Spleen (tissue), 11 donors: ENCODE measurements at regions not wholly inside any gene's neighbourhood (a gene's known extent, or its start where the extent isn't known, plus 50 kb on each side); places are given as distances from the start of the nearest gene placed in this dataset.

Experiments
- DNase-seq: peaks from one replicate; pipeline ENCODE4 v3.0.0-alpha.2; 2020
- H3K27ac ChIP-seq, 8 donors: fragments of 200-600 bp; sonication (generic) in 7 of 8; 1 replicate in 4 of 8; 2 replicates in 4 of 8; pipeline versions ENCODE4 v1.5.0 to v1.8.0; 2016 to 2021; ENCODE audit warnings: inconsistent platforms in 4 of 8, mild to moderate bottlenecking in 4 of 8, moderate library complexity in 1 of 8
- H3K27me3 ChIP-seq, 7 donors: fragments of 200-600 bp; sonication (generic) in 6 of 7; replicated peaks in 1 of 7; 1 replicate in 4 of 7; 2 replicates in 3 of 7; pipeline versions ENCODE4 v1.5.0 to v1.8.0; 2016 to 2021; ENCODE audit warnings: inconsistent platforms in 3 of 7, mild to moderate bottlenecking in 1 of 7
- H3K36me3 ChIP-seq, 6 donors: fragments of 200-600 bp; sonication (generic) in 5 of 6; 1 replicate in 4 of 6; 2 replicates in 2 of 6; pipeline versions ENCODE4 v1.5.0 to v1.8.0; 2016 to 2021; ENCODE audit warnings: inconsistent platforms in 2 of 6
- H3K4me1 ChIP-seq, 6 donors: fragments of 200-600 bp; sonication (generic) in 5 of 6; 1 replicate in 3 of 6; 2 replicates in 3 of 6; pipeline versions ENCODE4 v1.5.0 to v1.8.0; 2016 to 2021; ENCODE audit warnings: inconsistent platforms in 3 of 6
- H3K4me3 ChIP-seq, 8 donors: fragments of 200-600 bp; sonication (generic) in 7 of 8; 1 replicate in 4 of 8; 2 replicates in 4 of 8; pipeline versions ENCODE4 v1.5.0 to v1.8.0; 2016 to 2021; ENCODE audit warnings: inconsistent platforms in 4 of 8, mild to moderate bottlenecking in 4 of 8, moderate library complexity in 2 of 8
- H3K9me3 ChIP-seq, 8 donors: fragments of 200-600 bp; sonication (generic) in 7 of 8; 1 replicate in 4 of 8; 2 replicates in 4 of 8; pipeline versions ENCODE4 v1.5.0 to v1.8.0; 2016 to 2021; ENCODE audit warnings: inconsistent platforms in 4 of 8
- POLR2A ChIP-seq, 3 donors: fragments of 450-650 bp; IDR thresholded peaks; one replicate each; pipeline ENCODE4 v1.5.1; 2017; ENCODE audit warnings: antibody characterized with exemption in 3 of 3, mild to moderate bottlenecking in 1 of 3
- POLR2AphosphoS5 ChIP-seq, 3 donors: sonication (generic); formaldehyde crosslinking; IDR thresholded peaks; one replicate each; pipeline ENCODE4 v1.5.1; 2017; ENCODE audit warnings: antibody characterized with exemption in 3 of 3
- WGBS, 5 donors: extraction: QIAGEN DNeasy Blood & Tissue Kit in 3 of 5; methylation state at CpG; one replicate each; pipeline versions ENCODE4 v1.1.5 to v1.1.7; 2013 to 2018; 5-methylcytosine and 5-hydroxymethylcytosine counted together
- intact Hi-C: fragments of 100-400 bp; cut with DNase I; formaldehyde crosslinking; loops from one replicate; pipeline ENCODE4 v1.15.0; 2023; ENCODE audit warnings: low total_unique reads
- TF ChIP-seq, protein P1 (sequence below), 11 experiments: fragments of 200-600 bp in 7 of 11; fragments of 450-650 bp in 4 of 11; sonication (generic) in 4 of 11; IDR thresholded peaks in 8 of 11; conservative IDR thresholded peaks in 3 of 11; 1 replicate in 7 of 11; 2 replicates in 4 of 11; pipeline versions ENCODE4 v1.4.0 to v1.8.0; 2016 to 2021; ENCODE audit warnings: antibody characterized with exemption in 11 of 11, inconsistent platforms in 4 of 11, mild to moderate bottlenecking in 1 of 11
- donor health status: healthy with polysubstance abuse.
- donor health status: DM: no; HTN: no; CAD: no; lungs with moderate emphysema.
- donor health status: DM: no; HTN: no; CAD: no.
- donor health status: Bipolar disorder and iron deficiency.
- donor health status: healthy.
- donor health status: DM: no; HTN: no; CAD: no.
- donor health status: DM: yes; HTN: yes; CAD: no.

DNA sequence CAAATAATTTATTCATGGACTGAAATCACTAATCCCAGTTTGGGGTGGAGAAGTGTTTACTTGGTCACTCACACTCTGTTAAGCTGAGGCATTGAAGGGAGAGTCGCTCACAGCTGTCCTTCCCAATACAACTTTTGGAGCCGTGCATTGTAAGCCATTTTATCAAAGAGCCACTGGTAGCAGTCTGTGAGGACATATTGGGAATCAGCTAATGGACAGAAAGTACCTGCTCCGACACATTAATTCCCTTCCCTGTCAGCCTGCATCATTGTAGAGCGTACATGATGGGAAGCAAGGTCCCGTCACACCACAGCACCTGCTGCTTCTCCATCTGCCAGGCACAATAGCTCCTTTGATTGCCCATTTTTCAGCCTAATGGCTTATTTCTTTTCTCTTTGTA, 643.2 kb downstream of the SQOR start:
- Histone ChIP-seq H3K27ac (no peak overlapping the region), H3K36me3 (no peaks in the 10 kb centered on the region), H3K27me3 (no peaks in the 10 kb centered on the region), H3K9me3 (no peaks in the 10 kb centered on the region), H3K4me3 (no peak overlapping the region), H3K4me1 (no peaks in the 10 kb centered on the region)
- no peak for DNase-seq
- 87 to 93% (median 88%) methylated on average over 5 of the region's 5 CpGs for WGBS, 5 donors
- intact Hi-C loops = no loop called here
- TF ChIP-seq, protein P1, sequence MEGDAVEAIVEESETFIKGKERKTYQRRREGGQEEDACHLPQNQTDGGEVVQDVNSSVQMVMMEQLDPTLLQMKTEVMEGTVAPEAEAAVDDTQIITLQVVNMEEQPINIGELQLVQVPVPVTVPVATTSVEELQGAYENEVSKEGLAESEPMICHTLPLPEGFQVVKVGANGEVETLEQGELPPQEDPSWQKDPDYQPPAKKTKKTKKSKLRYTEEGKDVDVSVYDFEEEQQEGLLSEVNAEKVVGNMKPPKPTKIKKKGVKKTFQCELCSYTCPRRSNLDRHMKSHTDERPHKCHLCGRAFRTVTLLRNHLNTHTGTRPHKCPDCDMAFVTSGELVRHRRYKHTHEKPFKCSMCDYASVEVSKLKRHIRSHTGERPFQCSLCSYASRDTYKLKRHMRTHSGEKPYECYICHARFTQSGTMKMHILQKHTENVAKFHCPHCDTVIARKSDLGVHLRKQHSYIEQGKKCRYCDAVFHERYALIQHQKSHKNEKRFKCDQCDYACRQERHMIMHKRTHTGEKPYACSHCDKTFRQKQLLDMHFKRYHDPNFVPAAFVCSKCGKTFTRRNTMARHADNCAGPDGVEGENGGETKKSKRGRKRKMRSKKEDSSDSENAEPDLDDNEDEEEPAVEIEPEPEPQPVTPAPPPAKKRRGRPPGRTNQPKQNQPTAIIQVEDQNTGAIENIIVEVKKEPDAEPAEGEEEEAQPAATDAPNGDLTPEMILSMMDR (IDR thresholded peaks at IDR 0.05 in 8 of 11, conservative IDR thresholded peaks at IDR 0.05 in 3 of 11) = no peak
- TF ChIP-seq POLR2AphosphoS5 (IDR thresholded peaks at IDR 0.05) = no peak

DNA sequence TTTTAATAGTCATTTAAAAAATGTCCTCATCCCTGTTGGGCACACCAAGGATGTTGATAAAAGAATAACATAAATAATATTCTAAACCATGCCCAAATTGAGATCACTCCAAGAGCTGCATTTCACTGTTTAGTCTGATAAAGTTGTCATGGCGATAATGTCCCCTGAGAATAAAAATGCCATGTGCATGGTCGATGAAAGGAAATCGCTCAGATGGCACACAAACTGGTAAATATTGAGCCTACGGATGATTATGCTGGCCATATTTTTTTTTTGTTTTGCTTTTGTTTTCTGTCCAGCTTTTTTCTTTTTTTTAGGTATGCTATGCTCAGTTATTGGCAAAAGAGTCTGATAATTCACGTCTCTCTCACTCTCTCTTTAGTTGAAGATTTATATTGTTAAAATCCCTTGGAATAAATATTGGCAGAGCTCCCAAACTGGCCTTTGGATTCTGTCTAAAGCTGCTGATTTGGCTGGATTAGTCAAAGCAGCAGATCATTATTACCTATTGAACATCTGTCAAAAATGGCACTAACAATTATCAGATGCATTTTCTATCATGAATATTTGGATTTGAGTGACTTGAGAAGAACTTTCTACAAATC, 643.8 kb downstream of the SQOR start:
- Histone ChIP-seq H3K4me1 (no peaks in the 10 kb centered on the region), H3K36me3 (no peaks in the 10 kb centered on the region), H3K27me3 (no peaks in the 10 kb centered on the region), H3K9me3 (no peaks in the 10 kb centered on the region), H3K27ac (no peak overlapping the region), H3K4me3 (no peak overlapping the region)
- intact Hi-C loops = no loop called here
- TF ChIP-seq POLR2AphosphoS5 (IDR thresholded peaks at IDR 0.05) (no peak), POLR2A (IDR thresholded peaks at IDR 0.05) (no peak)
- TF ChIP-seq, protein P1 (IDR thresholded peaks at IDR 0.05 in 8 of 11, conservative IDR thresholded peaks at IDR 0.05 in 3 of 11) = no peak
- WGBS, 5 donors = 72 to 83% (median 81%) methylated on average over 5 of the region's 5 CpGs
- no peak for DNase-seq

DNA sequence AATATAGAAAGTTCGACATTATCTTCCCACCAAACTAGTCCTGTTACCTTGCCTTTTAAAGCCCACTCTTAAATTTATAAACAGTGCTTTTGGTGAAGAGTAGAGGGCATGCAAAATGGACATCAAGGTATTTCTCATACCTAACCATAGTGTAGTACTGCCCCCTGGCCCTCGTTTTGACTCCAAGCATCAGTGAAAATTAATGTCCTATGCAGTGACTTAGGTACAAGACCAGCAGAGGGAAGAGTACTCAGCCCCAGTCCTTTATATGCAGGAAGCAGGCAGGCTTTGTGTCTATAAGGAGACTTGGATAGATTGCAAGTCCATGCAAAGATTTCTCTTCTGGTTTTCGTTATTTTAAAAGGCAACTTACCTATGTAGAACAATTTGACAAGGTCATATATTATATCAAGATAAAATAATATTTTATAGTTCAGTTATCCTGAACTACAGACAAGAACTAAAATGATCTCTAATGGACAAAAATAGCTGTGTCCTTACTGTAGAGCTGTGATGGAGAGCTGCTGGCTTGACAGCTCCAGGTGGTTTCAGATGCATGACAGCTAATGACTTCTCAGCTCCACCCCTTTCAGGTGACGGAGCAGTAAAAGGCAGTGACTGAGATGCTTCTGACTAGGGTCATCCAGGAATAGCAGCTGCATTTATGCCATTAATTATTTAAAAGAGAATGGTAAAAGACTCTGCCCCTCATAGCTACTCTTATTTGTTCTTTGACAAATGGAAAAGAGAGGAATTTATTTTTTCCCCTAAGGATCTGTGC, 646.1 kb downstream of the SQOR start:
- Histone ChIP-seq H3K27ac (no peak overlapping the region), H3K36me3 (no peaks in the 10 kb centered on the region), H3K27me3 (no peaks in the 10 kb centered on the region), H3K9me3 (no peaks in the 10 kb centered on the region), H3K4me3 (no peak overlapping the region), H3K4me1 (no peaks in the 10 kb centered on the region)
- DNase-seq = no peak
- 45 to 59% (median 56%) methylated on average over 4 of the region's 4 CpGs for WGBS, 5 donors
- TF ChIP-seq POLR2AphosphoS5 (IDR thresholded peaks at IDR 0.05) = no peak
- TF ChIP-seq, protein P1 (IDR thresholded peaks at IDR 0.05 in 8 of 11, conservative IDR thresholded peaks at IDR 0.05 in 3 of 11) = no peak
- no peak for TF ChIP-seq POLR2A (IDR thresholded peaks at IDR 0.05)
- intact Hi-C loops = no loop called here

DNA sequence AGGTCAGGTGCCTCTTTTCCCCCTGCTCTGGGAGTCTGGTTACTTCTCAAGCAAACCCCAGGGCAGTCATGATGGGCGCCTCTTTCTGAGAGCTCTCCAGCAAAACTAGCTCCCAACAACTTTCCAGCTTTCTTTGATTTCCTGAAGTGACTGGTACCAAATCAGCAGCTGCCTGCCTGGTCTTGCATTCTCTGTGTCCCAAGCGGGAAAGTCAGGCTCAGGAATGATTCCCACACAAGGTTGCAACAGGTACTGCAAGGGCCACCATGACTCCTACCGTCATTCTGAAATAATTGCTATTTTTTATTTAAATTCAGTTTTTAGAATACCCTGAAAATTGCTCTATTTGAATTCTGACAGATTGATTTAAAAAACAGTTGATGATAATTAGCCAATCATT, 658.7 kb downstream of the SQOR start:
- Histone ChIP-seq H3K27me3 (no peaks in the 10 kb centered on the region), H3K9me3 (no peaks in the 10 kb centered on the region), H3K4me3 (no peak overlapping the region), H3K27ac (no peak overlapping the region), H3K36me3 (no peaks in the 10 kb centered on the region), H3K4me1 (no peaks in the 10 kb centered on the region)
- no peak for DNase-seq
- intact Hi-C loops = no loop called here
- WGBS, 5 donors = 73 to 94% (median 87%) methylated on average over 3 of the region's 3 CpGs
- TF ChIP-seq, protein P1 (IDR thresholded peaks at IDR 0.05 in 8 of 11, conservative IDR thresholded peaks at IDR 0.05 in 3 of 11) = no peak
- TF ChIP-seq POLR2A (IDR thresholded peaks at IDR 0.05) (no peak), POLR2AphosphoS5 (IDR thresholded peaks at IDR 0.05) (no peak)
